ENCODE measurements at regions not wholly inside any gene's neighbourhood (a gene's known extent, or its start where the extent isn't known, plus 50 kb on each side); places are given as distances from the start of the nearest gene placed in this dataset.

GRCh38 chr18:38586327-38586726 lies 1020.7 kb upstream of the CELF4 start:
- TF ChIP-seq CTCF (IDR thresholded peaks at IDR 0.05; ENCODE audit: insufficient read depth, low read depth, low read length) (no peak), EZH2 (IDR thresholded peaks at IDR 0.05; ENCODE audit: insufficient read depth, low read length) (no peak)
